ENCODE measurements at regions not wholly inside any gene's neighbourhood (a gene's known extent, or its start where the extent isn't known, plus 50 kb on each side); places are given as distances from the start of the nearest gene placed in this dataset.

GRCh38 chr14:71290301-71290700, 383.0 kb downstream of the PCNX1 start:
- DNase-seq, result no peak

- no peak for DNase-seq
Measured at GRCh38 chr14:71290960-71291466, 383.8 kb downstream of the PCNX1 start.

DNA sequence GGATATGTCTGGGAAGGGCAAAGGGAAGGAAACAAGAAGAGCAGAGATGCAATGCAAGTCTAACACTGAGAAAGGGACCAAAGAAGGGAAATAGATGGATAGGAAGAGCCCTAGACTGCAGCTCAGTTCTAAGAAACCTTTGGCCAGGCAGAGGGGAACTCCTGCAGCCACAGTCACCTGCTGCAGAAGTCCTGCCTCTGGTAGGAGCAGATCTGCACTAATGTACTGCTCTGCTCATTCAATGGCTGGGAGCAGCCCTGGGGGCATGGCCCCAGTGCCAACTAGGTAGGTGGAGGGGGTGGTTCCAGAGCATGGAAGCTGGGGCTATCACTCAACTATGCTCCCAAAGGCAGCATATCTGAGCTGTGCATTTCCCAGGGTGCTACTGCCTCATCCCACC, 388.9 kb downstream of the PCNX1 start:
- DNase-seq, result no peak

DNA sequence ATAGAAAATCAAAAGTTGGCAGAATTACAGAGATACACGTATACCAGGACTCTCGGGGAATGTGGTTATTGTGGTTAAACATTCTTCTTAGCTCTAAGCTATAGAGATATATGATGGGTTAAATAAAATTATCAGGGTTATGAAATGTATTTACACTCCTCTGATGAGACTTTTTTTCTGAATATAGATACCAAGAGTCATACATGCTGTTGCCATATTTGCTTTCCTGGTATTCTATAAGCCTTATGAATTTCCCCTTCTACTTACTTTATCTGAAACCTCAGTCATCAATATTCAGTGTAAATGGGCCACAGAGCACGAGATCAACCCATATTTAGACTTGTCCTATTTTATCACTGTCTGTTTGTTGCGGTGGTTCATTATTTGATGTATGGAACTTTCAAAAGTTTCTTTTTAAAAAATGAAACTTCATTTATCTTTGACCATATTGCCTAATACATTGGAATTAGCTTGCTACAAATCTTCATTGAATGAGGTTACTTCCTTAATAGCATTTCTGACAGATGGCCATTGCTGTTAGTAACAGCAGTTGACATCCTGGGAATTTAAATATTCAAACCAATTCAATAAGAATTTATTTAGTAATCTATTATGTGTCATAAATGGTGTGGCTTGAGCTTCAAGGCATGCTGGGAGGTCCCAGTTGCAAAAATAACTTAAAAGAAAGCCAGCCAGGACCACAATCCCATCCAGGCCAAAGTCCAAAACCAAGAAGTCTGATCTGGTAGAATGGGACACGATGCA, 393.5 kb downstream of the PCNX1 start:
- no peak for DNase-seq

DNA sequence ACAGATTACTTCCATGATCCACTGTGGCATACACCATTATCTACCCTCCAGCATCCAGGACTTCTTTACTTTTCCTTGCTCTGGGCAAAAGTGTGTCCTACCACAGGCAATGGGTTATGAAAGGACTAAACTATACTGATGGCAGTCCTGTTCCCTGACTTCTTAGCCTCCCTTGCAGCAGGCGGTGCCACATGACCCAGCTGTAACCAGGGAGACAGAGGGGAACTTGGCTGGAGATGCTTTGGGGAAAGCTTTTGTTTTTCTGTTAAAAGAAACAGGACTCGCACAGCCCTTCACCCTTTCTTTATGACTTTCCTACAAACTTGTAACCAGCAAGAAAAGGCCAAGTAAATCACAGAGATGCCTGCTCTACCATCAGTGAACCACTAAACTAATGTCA, 394.4 kb downstream of the PCNX1 start:
- DNase-seq, result no peak

DNA sequence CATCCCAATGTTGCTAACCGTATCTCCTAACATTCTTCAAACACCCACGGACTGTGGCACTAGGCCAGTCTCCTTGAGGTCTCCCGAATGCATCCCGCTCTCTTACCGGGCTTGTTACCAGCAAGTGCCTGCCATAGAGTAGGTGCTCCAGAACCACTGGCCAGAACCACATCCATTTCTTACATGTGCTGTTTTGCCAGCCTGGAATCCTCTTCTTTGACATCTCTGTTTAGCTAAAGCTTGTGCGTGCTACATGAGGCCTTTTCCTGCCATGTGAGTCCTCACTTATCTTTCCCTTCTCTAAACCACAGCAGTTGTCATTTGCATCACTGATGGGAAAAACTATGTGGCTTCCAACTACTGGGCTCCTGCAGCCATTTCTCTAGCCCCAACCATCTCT, 397.4 kb downstream of the PCNX1 start:
- DNase-seq, result no peak

GRCh38 chr14:71308671-71309070, 401.4 kb downstream of the PCNX1 start:
- no peak for DNase-seq

- no peak for DNase-seq
Measured at GRCh38 chr14:71309756-71310155, 402.5 kb downstream of the PCNX1 start.

- DNase-seq, result no peak
Measured at GRCh38 chr14:71311061-71311460, 403.8 kb downstream of the PCNX1 start.

- DNase-seq, result no peak
Measured at GRCh38 chr14:71314717-71315116, 407.5 kb downstream of the PCNX1 start.

DNA sequence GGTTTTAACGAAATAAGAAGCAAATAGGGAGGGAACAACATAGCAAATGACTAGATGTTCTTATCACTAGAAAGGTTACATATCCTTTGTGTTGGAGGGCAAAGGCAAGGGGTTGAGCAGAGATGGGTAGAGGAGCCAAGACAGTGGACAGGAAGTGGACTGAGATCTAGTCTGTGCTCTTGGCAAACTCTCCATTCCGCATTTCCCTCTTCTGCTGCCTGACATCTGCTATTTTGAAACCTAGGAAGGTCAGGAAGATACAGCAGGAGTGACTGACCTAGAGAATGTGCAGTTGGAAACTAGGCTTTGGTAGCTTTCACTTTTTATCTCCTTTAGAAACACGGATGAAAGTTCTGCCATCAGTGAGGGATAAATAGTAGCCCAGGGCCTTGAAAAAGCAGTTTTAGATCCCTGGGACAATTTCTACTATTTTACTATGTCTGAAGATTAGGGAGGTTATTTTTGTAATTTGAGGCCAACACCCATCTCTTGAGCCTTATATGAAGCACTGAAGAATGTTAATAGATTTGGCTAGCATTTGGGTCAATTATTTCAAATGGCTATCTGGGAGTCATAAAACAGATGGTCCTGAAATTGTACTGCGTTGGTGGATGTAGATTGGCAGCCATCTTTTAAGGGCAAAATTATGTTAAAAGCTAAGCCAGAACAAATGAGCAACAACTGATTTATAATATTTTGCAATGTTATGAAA, 410.3 kb downstream of the PCNX1 start:
- DNase-seq, result no peak

DNA sequence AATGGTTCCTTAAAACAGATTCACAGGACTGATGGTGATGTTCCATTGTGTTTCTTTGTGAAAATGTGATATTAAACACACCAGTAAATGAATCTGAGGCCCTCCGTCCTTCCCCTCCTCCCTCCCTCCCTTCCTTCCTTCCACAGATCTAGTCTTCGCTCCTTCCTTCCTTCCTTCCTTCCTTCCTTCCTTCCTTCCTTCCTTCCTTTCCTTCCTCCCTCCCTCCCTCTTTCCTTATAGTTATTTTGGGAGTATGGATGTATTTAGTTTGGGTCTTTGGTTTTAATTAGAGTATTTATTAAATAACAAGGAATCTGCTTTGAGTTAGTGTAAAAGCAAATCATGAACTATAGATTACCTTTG, 410.8 kb downstream of the PCNX1 start:
- DNase-seq, result no peak

DNA sequence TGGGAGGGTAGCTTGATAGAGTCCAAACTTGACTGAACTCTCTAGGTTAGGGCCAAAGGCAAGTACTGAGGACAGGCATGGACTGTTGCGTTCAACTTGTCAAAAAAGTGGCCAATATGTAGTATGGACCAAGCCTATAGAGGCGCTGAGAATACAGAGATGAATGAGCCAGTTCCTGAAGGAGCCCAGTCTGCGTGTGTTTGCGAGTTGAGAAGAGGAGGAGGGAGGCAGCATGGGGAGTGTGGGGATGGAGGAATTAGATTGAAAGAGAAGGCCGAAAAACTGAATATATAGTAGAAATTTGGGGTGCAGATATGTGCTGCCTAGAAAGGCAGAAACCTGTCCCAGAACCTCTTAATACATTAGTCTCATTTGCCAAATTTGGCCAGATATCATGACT, 412.4 kb downstream of the PCNX1 start:
- DNase-seq, result no peak

GRCh38 chr14:71320107-71320733, 413.0 kb downstream of the PCNX1 start, which contains the start of gene SIPA1L1:
Gene SIPA1L1, plus strand, starts transcription at chr14:71320476.
- peak; percentile 99 for DNase-seq

- DNase-seq, result no peak
Measured at GRCh38 chr14:71320734-71321573, 413.7 kb downstream of the PCNX1 start.

DNA sequence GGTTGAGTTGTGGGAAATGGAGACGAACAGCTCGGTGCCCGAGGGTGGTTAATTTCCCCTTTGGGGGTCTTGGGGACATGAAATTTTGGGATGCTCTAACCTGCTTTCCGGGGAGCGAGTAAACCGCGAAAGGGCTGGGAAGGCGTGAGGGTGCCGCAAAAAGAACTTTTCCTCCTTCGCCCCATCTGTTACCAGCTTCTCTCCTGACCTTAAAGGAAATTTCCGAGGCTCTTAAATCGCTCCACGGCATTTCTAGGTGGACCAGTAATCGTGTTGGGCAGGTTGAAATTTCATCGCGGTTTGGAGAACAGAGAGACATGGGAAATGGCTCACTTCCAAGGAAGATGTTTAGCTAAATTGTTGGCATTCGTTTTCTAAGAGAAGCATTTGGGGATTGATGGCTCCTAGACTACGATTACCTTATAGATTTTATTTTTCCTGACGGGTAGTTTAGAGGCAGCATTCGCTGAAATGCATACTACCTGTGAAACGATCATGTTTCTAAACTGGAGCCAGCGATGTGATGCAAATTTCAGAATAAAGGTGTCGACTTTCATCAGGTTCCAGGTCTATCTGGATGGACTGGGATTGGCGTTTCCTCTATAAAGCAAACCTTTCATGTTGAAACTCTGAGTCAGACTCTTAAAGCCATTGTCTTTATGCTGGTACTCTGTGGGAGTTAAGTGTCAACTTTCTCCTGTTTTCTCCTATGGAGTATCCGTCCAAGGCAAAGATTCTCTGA, 414.5 kb downstream of the PCNX1 start:
- DNase-seq, result peak; percentile 35

DNA sequence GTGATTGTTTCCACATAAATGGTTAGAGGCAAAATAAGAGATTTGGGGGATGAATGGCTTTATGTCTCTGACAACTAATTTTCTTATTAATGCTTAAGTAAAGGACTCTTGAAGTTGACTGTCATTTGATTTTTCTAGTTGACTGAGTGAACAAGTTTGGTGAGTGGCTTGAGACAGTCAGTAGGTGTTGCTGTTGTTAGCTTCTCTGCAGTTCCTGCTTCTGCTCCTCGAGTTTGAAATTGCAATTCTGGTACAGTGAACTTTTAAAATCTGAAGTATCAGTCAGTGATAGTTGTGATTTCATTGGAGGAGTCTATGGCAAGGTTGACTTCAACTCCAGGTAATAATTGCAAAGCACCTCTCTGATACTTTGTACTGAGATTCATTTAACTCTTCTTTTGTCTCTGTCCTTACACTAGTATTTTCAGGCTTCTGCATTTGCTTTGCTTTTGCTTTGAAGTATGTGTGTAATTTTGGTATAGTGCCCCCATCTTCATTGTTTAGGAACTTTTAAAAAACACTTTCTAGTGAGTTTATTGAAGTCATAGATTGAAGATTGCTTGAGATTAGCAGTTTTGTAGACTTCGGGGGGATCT, 415.5 kb downstream of the PCNX1 start:
- no peak for DNase-seq

GRCh38 chr14:71324767-71325272, 417.6 kb downstream of the PCNX1 start:
- DNase-seq, result no peak

GRCh38 chr14:71327691-71328090, 420.4 kb downstream of the PCNX1 start:
- no peak for DNase-seq

DNA sequence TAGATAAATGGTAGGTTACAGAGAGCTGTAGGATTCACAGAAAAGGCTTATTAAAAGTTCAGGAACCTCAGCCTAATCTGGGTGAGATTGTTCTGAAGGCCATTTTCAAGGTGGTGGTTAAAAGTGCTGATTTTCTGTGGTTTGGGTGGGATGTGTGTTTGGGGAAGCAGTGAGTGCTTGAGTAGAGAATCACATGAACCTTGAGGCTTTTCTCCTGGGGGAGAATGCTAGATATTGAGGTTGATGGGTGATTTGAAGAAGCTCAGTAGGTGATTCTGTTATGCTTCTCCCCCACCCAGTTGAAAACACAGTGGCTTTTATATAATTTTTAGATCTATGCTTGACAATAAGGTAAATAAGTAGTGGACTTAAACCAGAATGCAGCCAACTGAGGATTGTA, 420.9 kb downstream of the PCNX1 start:
- no peak for DNase-seq

DNA sequence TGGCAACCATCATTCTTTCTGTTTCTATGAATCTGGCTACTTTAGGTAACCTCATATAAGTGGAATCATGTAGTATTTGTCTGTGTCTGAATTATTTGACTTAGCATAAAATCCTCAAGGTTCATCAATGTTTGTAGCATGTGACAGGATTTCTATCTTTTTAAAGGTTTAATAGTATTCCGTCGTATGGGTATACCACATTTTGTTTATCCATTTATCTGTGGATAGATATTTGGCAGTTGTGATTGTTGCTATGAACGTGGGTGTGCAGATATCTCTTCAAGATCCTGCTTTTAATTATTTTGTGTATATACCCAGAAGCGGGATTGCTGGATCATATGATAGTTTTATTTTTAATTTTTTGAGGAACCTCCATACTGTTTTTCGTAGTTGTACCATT, 421.7 kb downstream of the PCNX1 start:
- DNase-seq, result no peak

- DNase-seq, result no peak
Measured at GRCh38 chr14:71331403-71331802, 424.1 kb downstream of the PCNX1 start.
